Activated CD8-positive, alpha-beta memory T cell treated with anti-CD3 and anti-CD28 coated beads for 24 hours (primary cell): ENCODE measurements at regions not wholly inside any gene's neighbourhood (a gene's known extent, or its start where the extent isn't known, plus 50 kb on each side); places are given as distances from the start of the nearest gene placed in this dataset.

Experiments
- DNase-seq: peaks from one replicate; pipeline ENCODE4 v3.0.0-alpha.2; 2020

GRCh38 chr7:25399000-25399750 lies 170.9 kb upstream of the NPVF start:
- no peak for DNase-seq

GRCh38 chr7:25402532-25402931 lies 174.2 kb upstream of the NPVF start:
- no peak for DNase-seq

- DNase-seq, result no peak
These were observed 177.4 kb upstream of the NPVF start for GRCh38 chr7:25405736-25406135.

- no peak for DNase-seq
These were observed 178.8 kb upstream of the NPVF start for GRCh38 chr7:25407053-25407452.

- no peak for DNase-seq
These were observed 179.9 kb upstream of the NPVF start for GRCh38 chr7:25408012-25408687.

GRCh38 chr7:25408876-25409275 lies 180.6 kb upstream of the NPVF start:
- DNase-seq, result no peak

GRCh38 chr7:25409897-25410636 lies 181.8 kb upstream of the NPVF start:
- DNase-seq, result no peak

- DNase-seq, result no peak
These were observed 192.5 kb upstream of the NPVF start for GRCh38 chr7:25420771-25421170.

- DNase-seq, result no peak
These were observed 195.8 kb upstream of the NPVF start for GRCh38 chr7:25424113-25424512.

GRCh38 chr7:25424855-25425254 lies 196.6 kb upstream of the NPVF start:
- no peak for DNase-seq

GRCh38 chr7:25427721-25428120 lies 199.4 kb upstream of the NPVF start:
- no peak for DNase-seq

GRCh38 chr7:25429731-25430130 lies 201.4 kb upstream of the NPVF start:
- no peak for DNase-seq

- DNase-seq, result no peak
These were observed 202.1 kb upstream of the NPVF start for GRCh38 chr7:25430200-25430931.

GRCh38 chr7:25431956-25432450 lies 203.7 kb upstream of the NPVF start:
- DNase-seq, result no peak

- no peak for DNase-seq
These were observed 204.5 kb upstream of the NPVF start for GRCh38 chr7:25432807-25433206.

- no peak for DNase-seq
These were observed 208.1 kb upstream of the NPVF start for GRCh38 chr7:25436413-25436812.

GRCh38 chr7:25437308-25437707 lies 209.0 kb upstream of the NPVF start:
- DNase-seq, result no peak

- DNase-seq, result no peak
These were observed 216.7 kb upstream of the NPVF start for GRCh38 chr7:25444991-25445390.

- DNase-seq, result no peak
These were observed 220.0 kb upstream of the NPVF start for GRCh38 chr7:25448301-25448700.

- no peak for DNase-seq
These were observed 225.7 kb upstream of the NPVF start for GRCh38 chr7:25454020-25454419.

- no peak for DNase-seq
These were observed 226.3 kb upstream of the NPVF start for GRCh38 chr7:25454562-25455041.

GRCh38 chr7:25455683-25456251 lies 227.5 kb upstream of the NPVF start:
- DNase-seq, result no peak
